HepG2 (cell line): ENCODE measurements at regions not wholly inside any gene's neighbourhood (a gene's known extent, or its start where the extent isn't known, plus 50 kb on each side); places are given as distances from the start of the nearest gene placed in this dataset.

Source experiments
- ATAC-seq: fragments of 200-7000 bp; cut with Tn5 transposase; 3 replicates; pipeline ENCODE4 v1.9.1; 2020; ENCODE audit warnings: mild to moderate bottlenecking, moderate library complexity
- BruUV-seq: library from RNA; stranded (reverse); fragments of 400-500 nt; replicated peaks from 2 replicates; lab custom pipeline; 2021; lab: Mats Ljungman, UMichigan
- CTCF ChIA-PET: fragments of 300-600 bp; formaldehyde crosslinking; extraction: SDS; loops from one replicate; lab custom pipeline; 2021; ENCODE audit warnings: low total read pairs, inconsistent platforms, low intra/inter-chr PET ratio; lab: Yijun Ruan, JAX
- POLR2A ChIA-PET: fragments of 350-600 bp; sonication (Branson Sonifier 250); formaldehyde crosslinking; loops from one replicate; lab custom pipeline; 2020; ENCODE audit warnings: antibody characterized with exemption, inconsistent platforms; lab: Yijun Ruan, JAX
- DNase-seq: peaks from one replicate; pipeline ENCODE4 v3.0.0-alpha.2; 2015; ENCODE audit warnings: low spot score
- FAIRE-seq: peaks from 3 replicates; lab custom pipeline; 2011; peaks lifted over from hg19 to GRCh38; lab: Jason Lieb, UNC
- H2AFZ ChIP-seq: one replicate; pipeline ENCODE4 v1.6.1; 2011; ENCODE audit warnings: low read length, inconsistent platforms
- H3K27ac ChIP-seq: fragments of 300-600 bp; 3 replicates; pipeline ENCODE4 v1.8.0; 2011; ENCODE audit warnings: mixed run types, mild to moderate bottlenecking, mixed read lengths, low read length, inconsistent platforms; ENCODE audit not compliant: insufficient read depth; ENCODE audit errors: extremely low read length
- H3K27me3 ChIP-seq, 2 experiments: fragments of 200-600 bp in 1 of 2; 2 replicates in 1 of 2; 3 replicates in 1 of 2; pipeline versions ENCODE4 v1.6.0 to v1.8.0; 2011; ENCODE audit warnings: low read length in 2 of 2, mild to moderate bottlenecking in 2 of 2, moderate library complexity in 2 of 2, inconsistent platforms in 1 of 2; ENCODE audit not compliant: insufficient read depth in 2 of 2, control insufficient read depth in 1 of 2
- H3K36me3 ChIP-seq, 2 experiments: fragments of 200-600 bp in 1 of 2; replicated peaks in 1 of 2; 2 replicates in 1 of 2; 3 replicates in 1 of 2; pipeline versions ENCODE4 v1.5.1 to v1.8.0; 2011; ENCODE audit warnings: low read length in 2 of 2, inconsistent platforms in 1 of 2; ENCODE audit not compliant: insufficient read depth in 2 of 2, control insufficient read depth in 1 of 2
- H3K4me1 ChIP-seq: 2 replicates; pipeline ENCODE4 v1.5.1; 2012; ENCODE audit warnings: low read length, inconsistent platforms; ENCODE audit not compliant: insufficient read depth
- H3K4me2 ChIP-seq: 2 replicates; pipeline ENCODE4 v1.6.0; 2011; ENCODE audit warnings: low read depth, low read length, inconsistent platforms
- H3K4me3 ChIP-seq, 3 experiments: fragments of 200-600 bp in 1 of 3; sonication (generic), shearing (Covaris generic) in 1 of 3; replicated peaks in 1 of 3; 2 replicates each; pipeline ENCODE4 v1.5.1; 2011 to 2016; ENCODE audit warnings: low read length in 3 of 3, inconsistent platforms in 2 of 3, low read depth in 2 of 3, mild to moderate bottlenecking in 2 of 3, control low read depth in 1 of 3, mixed read lengths in 1 of 3; ENCODE audit not compliant: insufficient read depth in 1 of 3
- H3K79me2 ChIP-seq: one replicate; pipeline ENCODE4 v1.6.1; 2011; ENCODE audit warnings: low read length, inconsistent platforms; ENCODE audit not compliant: insufficient read depth
- H3K9ac ChIP-seq: 2 replicates; pipeline ENCODE4 v1.6.0; 2011; ENCODE audit warnings: mild to moderate bottlenecking, low read depth, low read length, inconsistent platforms; ENCODE audit not compliant: insufficient read depth
- H3K9me3 ChIP-seq: 2 replicates; pipeline ENCODE4 v1.5.1; 2012; ENCODE audit warnings: mild to moderate bottlenecking, low read length
- H4K20me1 ChIP-seq: 2 replicates; pipeline ENCODE4 v1.6.0; 2011; ENCODE audit warnings: inconsistent platforms, mild to moderate bottlenecking, low read length, moderate library complexity; ENCODE audit not compliant: insufficient read depth
- CREM ChIP-seq, 2 experiments: sonication (generic) in 1 of 2; formaldehyde crosslinking in 1 of 2; IDR thresholded peaks; 2 replicates each; pipeline versions ENCODE4 v1.4.0 to v1.6.1; 2016 to 2020; ENCODE audit warnings: antibody characterized with exemption in 1 of 2, mild to moderate bottlenecking in 1 of 2, missing genetic modification reagents in 1 of 2
- SIN3B ChIP-seq: fragments of 150-350 bp; IDR thresholded peaks from 2 replicates; pipeline ENCODE4 v1.6.1; 2014; ENCODE audit warnings: low read length
- ZNF709 ChIP-seq: sonication (generic); formaldehyde crosslinking; IDR thresholded peaks from 2 replicates; pipeline ENCODE4 v1.5.0; 2020; ENCODE audit warnings: mild to moderate bottlenecking, missing genetic modification reagents
- whole genome bisulfite sequencing: methylation state at CpG from one replicate; pipeline ENCODE4 v1.1.6; 2017; ENCODE audit warnings: low lambda C conversion rate; 5-methylcytosine and 5-hydroxymethylcytosine counted together
- in situ Hi-C: cut with HindIII; loops from 2 replicates; pipeline ENCODE4 v1.10.0; 2017; ENCODE audit warnings: low pct_unique_long_range_greater_than_20kb; ENCODE audit not compliant: extremely low pct_ligation_motif_present
- intact Hi-C: fragments of 100-400 bp; cut with micrococcal nuclease; formaldehyde crosslinking; loops from one replicate; pipeline ENCODE4 v1.10.0; 2022; ENCODE audit not compliant: unreplicated experiment
- TF ChIP-seq, protein P1 (sequence below): IDR thresholded peaks from 2 replicates; pipeline ENCODE4 v1.4.0; 2020; ENCODE audit warnings: mild to moderate bottlenecking, missing genetic modification reagents
- TF ChIP-seq, protein P2 (sequence below): sonication (generic); formaldehyde crosslinking; IDR thresholded peaks from 2 replicates; pipeline ENCODE4 v1.5.1; 2020; ENCODE audit warnings: missing genetic modification reagents, mild to moderate bottlenecking, borderline replicate concordance

DNA sequence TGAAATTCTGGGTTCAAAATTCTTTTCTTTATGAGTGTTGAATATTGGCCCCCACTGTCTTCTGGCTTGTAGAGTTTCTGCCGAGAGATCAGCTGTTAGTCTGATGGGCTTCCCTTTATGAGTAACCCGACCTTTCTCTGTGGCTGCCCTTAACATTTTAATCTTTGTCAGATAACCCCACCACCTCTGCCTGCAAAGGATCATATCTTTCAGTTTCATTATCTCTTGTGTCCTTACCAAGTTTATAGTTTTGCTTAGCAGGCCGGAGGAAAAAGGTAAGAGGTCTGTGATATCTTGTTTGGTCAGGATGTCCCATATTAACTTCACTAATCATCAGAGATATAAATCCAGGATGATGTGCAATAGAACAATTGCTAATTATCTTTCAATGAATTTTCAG is 970.2 kb upstream of the TYRP1 start (continued):
- TF ChIP-seq, protein P1, sequence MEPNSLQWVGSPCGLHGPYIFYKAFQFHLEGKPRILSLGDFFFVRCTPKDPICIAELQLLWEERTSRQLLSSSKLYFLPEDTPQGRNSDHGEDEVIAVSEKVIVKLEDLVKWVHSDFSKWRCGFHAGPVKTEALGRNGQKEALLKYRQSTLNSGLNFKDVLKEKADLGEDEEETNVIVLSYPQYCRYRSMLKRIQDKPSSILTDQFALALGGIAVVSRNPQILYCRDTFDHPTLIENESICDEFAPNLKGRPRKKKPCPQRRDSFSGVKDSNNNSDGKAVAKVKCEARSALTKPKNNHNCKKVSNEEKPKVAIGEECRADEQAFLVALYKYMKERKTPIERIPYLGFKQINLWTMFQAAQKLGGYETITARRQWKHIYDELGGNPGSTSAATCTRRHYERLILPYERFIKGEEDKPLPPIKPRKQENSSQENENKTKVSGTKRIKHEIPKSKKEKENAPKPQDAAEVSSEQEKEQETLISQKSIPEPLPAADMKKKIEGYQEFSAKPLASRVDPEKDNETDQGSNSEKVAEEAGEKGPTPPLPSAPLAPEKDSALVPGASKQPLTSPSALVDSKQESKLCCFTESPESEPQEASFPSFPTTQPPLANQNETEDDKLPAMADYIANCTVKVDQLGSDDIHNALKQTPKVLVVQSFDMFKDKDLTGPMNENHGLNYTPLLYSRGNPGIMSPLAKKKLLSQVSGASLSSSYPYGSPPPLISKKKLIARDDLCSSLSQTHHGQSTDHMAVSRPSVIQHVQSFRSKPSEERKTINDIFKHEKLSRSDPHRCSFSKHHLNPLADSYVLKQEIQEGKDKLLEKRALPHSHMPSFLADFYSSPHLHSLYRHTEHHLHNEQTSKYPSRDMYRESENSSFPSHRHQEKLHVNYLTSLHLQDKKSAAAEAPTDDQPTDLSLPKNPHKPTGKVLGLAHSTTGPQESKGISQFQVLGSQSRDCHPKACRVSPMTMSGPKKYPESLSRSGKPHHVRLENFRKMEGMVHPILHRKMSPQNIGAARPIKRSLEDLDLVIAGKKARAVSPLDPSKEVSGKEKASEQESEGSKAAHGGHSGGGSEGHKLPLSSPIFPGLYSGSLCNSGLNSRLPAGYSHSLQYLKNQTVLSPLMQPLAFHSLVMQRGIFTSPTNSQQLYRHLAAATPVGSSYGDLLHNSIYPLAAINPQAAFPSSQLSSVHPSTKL (CRISPR knock-in tag), result no peak
- no peak for TF ChIP-seq CREM (IDR thresholded peaks at IDR 0.05)
- TF ChIP-seq CREM (CRISPR knock-in tag; IDR thresholded peaks at IDR 0.05), result no peak
- TF ChIP-seq SIN3B, result no peak

DNA sequence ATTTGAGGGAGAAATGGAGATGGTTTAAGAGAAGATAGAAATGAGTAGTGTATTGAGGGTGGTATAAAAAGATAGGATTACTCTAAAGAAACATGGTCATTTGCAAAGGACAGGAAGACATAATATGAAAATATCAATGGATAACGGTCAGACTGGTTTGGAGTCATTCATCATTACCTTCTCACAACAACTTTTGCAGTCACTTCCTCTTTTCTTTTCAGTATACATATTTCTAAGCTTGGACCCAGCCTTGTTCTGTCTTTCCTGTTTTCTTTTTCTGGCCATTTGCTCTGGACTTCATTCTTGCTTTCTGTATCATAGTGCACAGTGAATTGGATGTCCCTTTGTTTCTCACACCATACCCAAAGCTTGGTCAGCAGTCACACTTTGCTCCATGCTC is 966.5 kb upstream of the TYRP1 start:
- in situ Hi-C loops, result no loop called here
- no peak for DNase-seq
- BruUV-seq, result no TSS peak
- Histone ChIP-seq H3K27me3 (no peaks in the 10 kb centered on the region), H3K79me2 (no peaks in the 10 kb centered on the region), H3K9me3 (peaks cover 61% of the 10 kb centered on the region), H3K27ac (no peak overlapping the region), H3K4me1 (no peaks in the 10 kb centered on the region), H3K4me3 (no peak overlapping the region), H4K20me1 (no peaks in the 10 kb centered on the region), H3K36me3 (no peaks in the 10 kb centered on the region), H3K4me2 (no peak overlapping the region), H3K9ac (no peak overlapping the region), H2AFZ (no peak overlapping the region)
- ATAC-seq, result no peak
- WGBS, result 4% methylated on average over 1 of the region's 1 CpG
- intact Hi-C loops, result no loop called here
- FAIRE-seq, result no peak
- ChIA-PET POLR2A (no interaction called here), CTCF (no interaction called here)
- TF ChIP-seq, protein P2, sequence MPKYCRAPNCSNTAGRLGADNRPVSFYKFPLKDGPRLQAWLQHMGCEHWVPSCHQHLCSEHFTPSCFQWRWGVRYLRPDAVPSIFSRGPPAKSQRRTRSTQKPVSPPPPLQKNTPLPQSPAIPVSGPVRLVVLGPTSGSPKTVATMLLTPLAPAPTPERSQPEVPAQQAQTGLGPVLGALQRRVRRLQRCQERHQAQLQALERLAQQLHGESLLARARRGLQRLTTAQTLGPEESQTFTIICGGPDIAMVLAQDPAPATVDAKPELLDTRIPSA, result no peak
- no peak for TF ChIP-seq ZNF709 (CRISPR knock-in tag)
